ENCODE measurements at regions not wholly inside any gene's neighbourhood (a gene's known extent, or its start where the extent isn't known, plus 50 kb on each side); places are given as distances from the start of the nearest gene placed in this dataset.

- TF ChIP-seq CREB1 (CRISPR knock-in tag; IDR thresholded peaks at IDR 0.05; ENCODE audit: low read depth) (no peak), CTCF (conservative IDR thresholded peaks at IDR 0.05; ENCODE audit: low read depth in 2 of 2) (no peak), POLR2AphosphoS5 (IDR thresholded peaks at IDR 0.05; ENCODE audit: low read depth) (no peak), ETS1 (IDR thresholded peaks at IDR 0.05) (no peak)
Measured at GRCh38 chr12:75581515-75581914, 70.1 kb upstream of the KRR1 start.

Measured in GM23338 (cell line).